Esophagus muscularis mucosa (tissue), 4 donors: ENCODE measurements at regions not wholly inside any gene's neighbourhood (a gene's known extent, or its start where the extent isn't known, plus 50 kb on each side); places are given as distances from the start of the nearest gene placed in this dataset.

Experiments used
- DNase-seq: peaks from one replicate; pipeline ENCODE4 v3.0.0-alpha.2; 2017; ENCODE audit errors: extremely low spot score
- H3K27ac ChIP-seq, 4 donors: fragments of 200-600 bp; sonication (generic); replicated peaks in 1 of 4; 1 replicate in 3 of 4; 2 replicates in 1 of 4; pipeline ENCODE4 v1.5.1; 2016 to 2019; ENCODE audit warnings: mild to moderate bottlenecking in 1 of 4
- H3K27me3 ChIP-seq, 4 donors: fragments of 200-600 bp; sonication (generic); one replicate each; pipeline versions ENCODE4 v1.5.1 to v1.6.0; 2016 to 2019
- H3K36me3 ChIP-seq, 4 donors: fragments of 200-600 bp; sonication (generic); one replicate each; pipeline ENCODE4 v1.5.1; 2016 to 2019
- H3K4me1 ChIP-seq, 4 donors: fragments of 200-600 bp; sonication (generic); one replicate each; pipeline ENCODE4 v1.5.1; 2016 to 2019
- H3K4me3 ChIP-seq, 4 donors: fragments of 200-600 bp; sonication (generic); 1 replicate in 2 of 4; 2 replicates in 2 of 4; pipeline ENCODE4 v1.5.1; 2016 to 2019; ENCODE audit warnings: mild to moderate bottlenecking in 4 of 4, moderate library complexity in 1 of 4
- H3K9me3 ChIP-seq, 4 donors: fragments of 200-600 bp; sonication (generic); 1 replicate in 3 of 4; 2 replicates in 1 of 4; pipeline ENCODE4 v1.5.1; 2016 to 2019
- EP300 ChIP-seq: sonication (generic); formaldehyde crosslinking; IDR thresholded peaks from one replicate; pipeline ENCODE4 v1.6.1; 2017; ENCODE audit warnings: antibody characterized with exemption
- POLR2A ChIP-seq: fragments of 450-650 bp; IDR thresholded peaks from one replicate; pipeline ENCODE4 v1.6.1; 2017; ENCODE audit warnings: antibody characterized with exemption, moderate library complexity, mild to moderate bottlenecking, low read depth
- POLR2AphosphoS5 ChIP-seq, 2 donors: sonication (generic); formaldehyde crosslinking; IDR thresholded peaks; one replicate each; pipeline ENCODE4 v1.6.1; 2017; ENCODE audit warnings: antibody characterized with exemption in 2 of 2
- WGBS: methylation state at CpG from one replicate; pipeline ENCODE4 v1.1.5; 2018; 5-methylcytosine and 5-hydroxymethylcytosine counted together
- intact Hi-C: fragments of 100-400 bp; cut with DNase I; formaldehyde crosslinking; loops from one replicate; pipeline ENCODE4 v1.15.1; 2023
- TF ChIP-seq, protein P1 (sequence below), 3 experiments: fragments of 200-600 bp in 2 of 3; fragments of 450-650 bp in 1 of 3; sonication (generic) in 2 of 3; IDR thresholded peaks; one replicate each; pipeline ENCODE4 v1.5.1; 2017 to 2019; ENCODE audit warnings: antibody characterized with exemption in 3 of 3, mild to moderate bottlenecking in 2 of 3, moderate library complexity in 1 of 3

DNA sequence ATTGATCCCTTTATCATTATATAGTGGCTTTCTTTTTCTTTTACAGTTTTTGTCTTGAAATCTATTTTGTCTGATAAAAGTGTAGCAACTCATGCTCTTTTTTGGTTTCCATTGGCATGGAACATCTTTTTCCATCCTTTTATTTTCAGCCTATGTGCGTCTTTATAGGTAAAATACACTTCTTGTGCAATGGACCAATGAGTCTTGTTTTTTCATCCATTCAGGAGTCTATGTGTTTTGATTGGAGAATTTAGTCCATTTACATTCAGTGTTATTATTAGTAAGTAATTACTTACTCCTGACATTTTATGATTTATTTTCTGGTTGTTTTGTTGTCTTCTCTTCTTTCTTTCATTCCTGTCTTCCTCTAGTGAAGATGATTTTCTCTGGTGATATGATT, 66.4 kb upstream of the IL2 start:
- TF ChIP-seq POLR2A (no peak), EP300 (no peak), POLR2AphosphoS5 (IDR thresholded peaks at IDR 0.05) (no peak)
- TF ChIP-seq, protein P1, sequence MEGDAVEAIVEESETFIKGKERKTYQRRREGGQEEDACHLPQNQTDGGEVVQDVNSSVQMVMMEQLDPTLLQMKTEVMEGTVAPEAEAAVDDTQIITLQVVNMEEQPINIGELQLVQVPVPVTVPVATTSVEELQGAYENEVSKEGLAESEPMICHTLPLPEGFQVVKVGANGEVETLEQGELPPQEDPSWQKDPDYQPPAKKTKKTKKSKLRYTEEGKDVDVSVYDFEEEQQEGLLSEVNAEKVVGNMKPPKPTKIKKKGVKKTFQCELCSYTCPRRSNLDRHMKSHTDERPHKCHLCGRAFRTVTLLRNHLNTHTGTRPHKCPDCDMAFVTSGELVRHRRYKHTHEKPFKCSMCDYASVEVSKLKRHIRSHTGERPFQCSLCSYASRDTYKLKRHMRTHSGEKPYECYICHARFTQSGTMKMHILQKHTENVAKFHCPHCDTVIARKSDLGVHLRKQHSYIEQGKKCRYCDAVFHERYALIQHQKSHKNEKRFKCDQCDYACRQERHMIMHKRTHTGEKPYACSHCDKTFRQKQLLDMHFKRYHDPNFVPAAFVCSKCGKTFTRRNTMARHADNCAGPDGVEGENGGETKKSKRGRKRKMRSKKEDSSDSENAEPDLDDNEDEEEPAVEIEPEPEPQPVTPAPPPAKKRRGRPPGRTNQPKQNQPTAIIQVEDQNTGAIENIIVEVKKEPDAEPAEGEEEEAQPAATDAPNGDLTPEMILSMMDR (IDR thresholded peaks at IDR 0.05), result no peak
- Histone ChIP-seq H3K27ac (no peak overlapping the region), H3K4me3 (no peak overlapping the region), H3K36me3 (no peaks in the 10 kb centered on the region), H3K27me3 (no peaks in the 10 kb centered on the region), H3K9me3 (peaks cover 0 to 27% (median 12%) of the 10 kb centered on the region in 4 donors), H3K4me1 (no peaks in the 10 kb centered on the region)
- 94% methylated on average over 1 of the region's 1 CpG for WGBS
- intact Hi-C loops, result no loop called here
- no peak for DNase-seq

DNA sequence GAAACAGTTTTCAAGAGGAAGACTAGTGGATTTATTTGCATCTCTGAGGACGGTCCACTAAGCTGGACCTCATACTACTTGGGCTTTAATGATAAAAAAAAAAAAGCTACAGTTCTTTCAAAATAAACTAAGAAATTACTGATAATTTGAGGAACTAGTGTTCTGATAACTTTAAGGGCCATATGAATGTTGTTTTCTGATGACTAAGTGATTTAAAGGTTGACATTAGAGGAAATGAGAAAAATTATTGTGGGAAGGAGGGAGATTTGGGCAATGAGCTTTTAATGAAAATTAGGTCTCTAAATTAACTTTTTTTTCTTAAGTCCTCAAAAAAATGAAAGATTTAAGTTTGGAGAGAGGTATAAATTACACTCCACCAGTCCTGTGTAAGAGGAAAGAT, 60.8 kb upstream of the IL2 start:
- TF ChIP-seq POLR2A, result no peak
- TF ChIP-seq EP300, result no peak
- TF ChIP-seq, protein P1 (IDR thresholded peaks at IDR 0.05), result no peak
- TF ChIP-seq POLR2AphosphoS5 (IDR thresholded peaks at IDR 0.05), result no peak
- Histone ChIP-seq H3K4me3 (no peak overlapping the region), H3K9me3 (peaks cover 0 to 2% (median 0%) of the 10 kb centered on the region in 4 donors), H3K27me3 (no peaks in the 10 kb centered on the region), H3K36me3 (no peaks in the 10 kb centered on the region), H3K4me1 (no peaks in the 10 kb centered on the region), H3K27ac (no peak overlapping the region)
- WGBS, result 81% methylated on average over 1 of the region's 1 CpG
- intact Hi-C loops, result no loop called here
- DNase-seq, result no peak

DNA sequence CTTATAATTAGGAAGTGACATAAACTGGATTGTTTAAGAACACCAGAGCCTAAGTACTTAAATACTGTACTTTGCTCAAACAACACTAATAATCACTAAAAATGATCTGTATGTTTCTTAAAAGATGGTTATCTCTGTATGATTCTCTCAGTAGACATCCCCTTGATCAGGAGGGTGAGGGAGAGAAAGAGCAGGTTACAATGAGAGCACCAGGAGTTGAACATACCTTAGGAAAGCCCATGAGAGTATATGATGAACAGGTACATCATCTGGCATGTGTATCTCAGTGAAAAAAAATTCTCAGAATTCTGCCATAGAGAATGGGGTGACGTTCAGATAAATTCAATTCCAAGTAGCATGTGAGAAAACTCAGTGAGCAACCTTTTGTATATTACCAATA, 59.9 kb upstream of the IL2 start:
- TF ChIP-seq EP300, result no peak
- TF ChIP-seq POLR2A, result no peak
- TF ChIP-seq, protein P1 (IDR thresholded peaks at IDR 0.05), result no peak
- TF ChIP-seq POLR2AphosphoS5 (IDR thresholded peaks at IDR 0.05), result no peak
- Histone ChIP-seq H3K4me3 (no peak overlapping the region), H3K27me3 (no peaks in the 10 kb centered on the region), H3K27ac (no peak overlapping the region), H3K9me3 (no peaks in the 10 kb centered on the region), H3K36me3 (no peaks in the 10 kb centered on the region), H3K4me1 (no peaks in the 10 kb centered on the region)
- intact Hi-C loops, result no loop called here
- 56% methylated on average over 1 of the region's 1 CpG for WGBS
- DNase-seq, result no peak

DNA sequence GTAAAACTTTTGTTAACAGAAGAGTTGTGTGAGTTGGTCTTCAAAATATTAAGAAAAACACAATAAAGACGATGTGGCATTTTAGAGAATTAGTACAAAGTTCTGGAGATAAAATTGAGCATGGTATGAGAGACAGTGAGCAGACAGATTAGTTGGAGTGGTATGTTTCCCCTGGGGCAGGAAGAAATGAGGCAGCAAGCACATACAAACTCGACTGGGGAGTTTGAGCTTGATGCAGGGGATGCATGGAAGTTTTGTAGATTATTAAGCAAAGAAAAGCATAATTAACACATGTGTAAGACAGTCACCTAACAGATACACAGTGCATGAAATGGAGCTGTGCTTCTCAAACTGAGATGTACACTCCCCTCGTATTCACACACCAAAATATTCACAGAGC, 58.1 kb upstream of the IL2 start:
- Histone ChIP-seq H3K4me3 (no peak overlapping the region), H3K36me3 (no peaks in the 10 kb centered on the region), H3K4me1 (no peaks in the 10 kb centered on the region), H3K27ac (no peak overlapping the region), H3K9me3 (no peaks in the 10 kb centered on the region), H3K27me3 (no peaks in the 10 kb centered on the region)
- WGBS, result 64% methylated on average over 3 of the region's 3 CpGs
- TF ChIP-seq POLR2AphosphoS5 (IDR thresholded peaks at IDR 0.05) (no peak), POLR2A (no peak), EP300 (no peak)
- TF ChIP-seq, protein P1 (IDR thresholded peaks at IDR 0.05), result no peak
- no peak for DNase-seq
- intact Hi-C loops, result no loop called here

DNA sequence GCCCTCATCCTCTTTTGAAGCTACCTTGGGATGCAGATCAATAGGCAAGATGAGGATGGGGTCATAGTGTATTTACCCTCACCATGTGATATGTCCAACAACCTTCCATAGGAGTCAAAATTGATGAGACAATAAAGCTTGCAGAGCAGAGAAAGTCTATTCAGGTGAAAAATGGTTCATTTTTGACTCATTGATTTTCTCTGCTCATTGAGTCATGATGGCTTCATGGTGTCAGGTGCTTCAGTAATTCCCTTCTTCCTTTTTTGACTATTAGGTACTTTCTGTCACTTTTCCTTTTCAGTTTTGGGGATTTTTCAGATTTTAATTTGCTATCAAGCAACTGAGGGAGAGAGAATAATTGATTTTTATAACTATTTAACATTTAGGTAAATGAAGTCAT, 55.9 kb upstream of the IL2 start:
- DNase-seq, result no peak
- Histone ChIP-seq H3K36me3 (no peaks in the 10 kb centered on the region), H3K4me1 (no peaks in the 10 kb centered on the region), H3K4me3 (no peak overlapping the region), H3K27me3 (no peaks in the 10 kb centered on the region), H3K27ac (no peak overlapping the region), H3K9me3 (no peaks in the 10 kb centered on the region)
- intact Hi-C loops, result no loop called here
- TF ChIP-seq POLR2A (no peak), EP300 (no peak)
- TF ChIP-seq, protein P1 (IDR thresholded peaks at IDR 0.05), result no peak
